HG02678 (cell line): ENCODE measurements at regions not wholly inside any gene's neighbourhood (a gene's known extent, or its start where the extent isn't known, plus 50 kb on each side); places are given as distances from the start of the nearest gene placed in this dataset.

ENCODE experiments used
- ATAC-seq: cut with Tn5 transposase; IDR thresholded peaks from one replicate; pipeline ENCODE4 v1.9.1; 2021; ENCODE audit warnings: mild to moderate bottlenecking, moderate library complexity; ENCODE audit not compliant: unreplicated experiment

DNA sequence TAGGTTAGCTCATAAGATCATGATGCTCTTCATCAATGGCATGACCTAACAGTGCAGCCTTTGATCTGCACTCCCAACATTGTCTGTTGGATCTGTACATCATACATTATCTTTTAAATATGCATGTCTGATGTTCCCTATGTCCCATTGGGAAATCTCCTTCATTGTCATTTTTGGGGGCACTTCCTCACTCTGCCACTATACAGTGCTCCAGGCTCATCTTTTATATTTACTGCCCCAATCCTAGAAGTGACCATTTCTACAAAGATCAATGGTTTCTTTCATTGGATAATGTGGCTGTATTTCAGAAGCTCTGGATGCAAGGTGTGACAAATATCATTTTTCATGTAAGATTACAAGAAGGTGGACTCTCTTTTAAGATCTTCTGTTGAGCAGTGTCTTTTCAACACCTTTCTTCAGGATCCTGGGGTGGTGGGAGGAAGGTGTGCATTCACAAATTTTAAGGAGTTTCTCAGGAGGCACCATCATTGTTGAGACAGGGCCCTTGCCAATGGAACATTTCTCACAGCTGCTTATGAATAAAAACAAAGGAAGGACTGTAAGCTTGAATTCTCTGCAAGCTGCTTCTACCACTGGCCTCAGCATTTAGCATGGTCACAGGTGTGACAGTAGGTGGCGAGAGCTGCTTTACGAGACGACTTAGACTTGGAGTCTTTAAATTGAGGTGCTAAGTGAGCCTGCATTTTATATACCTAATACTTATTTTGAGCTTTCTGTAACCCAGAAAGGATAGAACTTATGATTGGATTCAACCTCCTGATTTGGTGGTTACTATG is 403.0 kb downstream of the LMO7 start:
- ATAC-seq = no peak

DNA sequence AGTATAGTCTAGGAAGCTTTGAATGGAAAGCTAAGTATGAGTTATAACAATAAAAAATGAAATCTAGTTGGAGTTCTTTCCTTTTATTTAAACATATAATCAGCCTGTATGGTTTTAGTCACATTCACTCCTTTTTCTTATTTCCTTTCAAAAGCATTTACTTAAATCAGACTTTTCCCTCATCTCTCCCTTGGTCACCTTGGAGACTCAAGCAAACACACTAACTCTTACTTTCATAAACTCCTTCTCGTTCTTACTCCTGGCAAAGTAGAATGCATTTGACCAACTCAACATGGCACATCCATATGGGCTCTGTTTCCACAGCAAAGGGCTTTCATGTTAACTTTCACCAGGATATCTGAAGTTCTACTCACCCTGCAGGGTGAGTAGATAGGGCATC is 400.0 kb downstream of the LMO7 start:
- ATAC-seq = no peak

DNA sequence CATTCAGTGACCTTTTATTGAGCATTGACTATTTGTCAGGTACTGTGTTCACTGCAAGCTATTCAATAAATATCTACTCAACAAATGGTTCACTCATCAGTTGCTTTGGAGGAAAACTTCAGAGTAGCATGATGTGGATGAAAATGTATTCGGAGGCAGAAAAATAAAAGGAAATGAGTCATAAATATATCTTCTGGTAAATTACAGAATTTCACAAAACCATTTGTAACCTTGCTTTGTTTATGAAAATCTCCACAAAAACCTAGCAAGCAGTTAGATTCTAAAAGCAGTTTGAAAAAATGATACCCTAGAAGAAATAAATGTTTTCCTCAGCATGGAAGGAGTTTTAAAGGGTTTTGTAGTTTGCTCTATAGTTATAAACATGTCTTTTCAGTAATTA is 399.6 kb downstream of the LMO7 start:
- ATAC-seq = no peak

DNA sequence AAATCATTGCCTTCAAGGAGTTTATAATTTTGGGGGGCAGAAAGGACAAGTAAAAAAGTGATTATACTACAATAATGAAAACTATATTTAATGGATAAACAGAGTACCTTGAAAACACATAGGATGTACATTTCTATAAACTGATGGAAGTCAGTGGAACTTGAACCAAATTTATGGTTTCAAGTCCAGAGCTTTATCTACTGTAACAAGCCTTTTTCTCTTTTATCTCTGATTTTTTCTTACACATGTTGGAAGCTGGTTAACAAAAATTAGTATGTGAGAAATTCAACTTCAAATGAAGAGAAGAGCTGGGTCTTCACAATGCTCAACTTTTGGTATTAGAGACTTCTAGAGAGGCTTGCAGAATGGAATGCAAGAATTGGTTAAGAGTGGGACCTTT is 393.6 kb downstream of the LMO7 start:
- ATAC-seq = no peak

- no peak for ATAC-seq
Observed at GRCh38 chr13:76029088-76029487, 393.0 kb downstream of the LMO7 start.

DNA sequence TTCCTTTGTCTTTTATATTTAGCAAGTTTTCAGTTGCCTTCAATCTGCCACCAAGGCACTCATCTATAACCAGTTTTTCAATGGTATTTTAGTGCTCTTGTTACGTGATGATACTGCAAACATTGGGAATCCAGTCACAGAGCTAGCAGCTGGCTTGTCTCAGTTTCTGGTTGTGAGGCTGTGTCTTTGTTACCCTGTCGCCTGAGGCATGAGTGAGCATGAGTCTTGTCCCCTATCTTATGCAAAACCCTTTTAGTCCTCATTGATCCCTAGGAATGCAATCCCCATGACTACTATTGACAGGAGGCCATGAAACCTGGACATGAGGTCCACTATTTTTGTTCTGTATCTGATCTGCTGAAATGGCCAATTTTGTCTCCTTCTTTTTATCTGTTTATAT is 391.0 kb downstream of the LMO7 start:
- ATAC-seq = no peak

GRCh38 chr13:76025392-76025791 is 389.3 kb downstream of the LMO7 start:
- ATAC-seq = no peak

DNA sequence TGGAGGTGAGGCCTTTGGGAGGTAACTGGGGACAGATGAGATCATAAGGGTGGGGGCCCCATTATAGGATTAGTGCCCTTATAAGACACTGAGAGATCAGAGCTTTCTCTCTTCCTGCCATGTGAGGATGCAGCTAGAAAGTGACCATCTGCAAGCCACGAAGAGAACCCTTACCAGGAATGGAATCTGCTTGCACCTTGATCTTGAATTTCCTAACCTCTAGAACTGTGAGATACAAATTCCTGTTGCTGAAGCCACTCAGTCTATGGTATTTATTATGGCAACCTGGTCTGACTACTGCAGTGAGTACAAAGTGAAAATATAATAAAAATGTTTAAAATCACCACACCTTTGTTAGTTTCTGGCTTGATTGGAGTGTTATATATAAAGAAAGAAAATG is 388.0 kb downstream of the LMO7 start:
- ATAC-seq = no peak

- ATAC-seq = no peak
Observed at GRCh38 chr13:76023652-76024051, 387.5 kb downstream of the LMO7 start.

DNA sequence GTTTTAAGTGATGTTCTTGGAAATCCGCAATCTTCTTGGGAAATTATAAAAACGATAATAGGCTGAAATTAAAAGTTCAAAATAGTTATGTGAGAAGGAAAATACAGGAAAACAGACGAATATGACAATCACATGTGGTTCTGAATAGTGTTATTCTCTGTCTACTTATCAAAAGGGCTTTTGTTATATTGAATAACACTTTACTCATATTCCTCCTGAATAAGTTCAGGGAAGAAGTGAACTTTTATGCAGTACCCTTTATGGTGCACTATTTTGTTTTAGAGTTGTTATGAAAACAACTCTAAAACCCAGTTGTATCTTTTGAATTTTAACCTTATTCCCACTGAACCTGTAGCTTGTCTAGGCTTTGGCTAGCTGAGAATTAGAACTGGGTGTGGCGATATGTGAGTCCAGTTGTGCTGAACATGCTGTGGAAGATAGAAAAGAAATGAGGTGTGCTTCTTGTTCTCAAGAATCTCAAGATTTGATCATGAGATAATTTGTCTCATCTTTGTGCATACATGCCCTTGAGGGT is 384.4 kb downstream of the LMO7 start:
- no peak for ATAC-seq

DNA sequence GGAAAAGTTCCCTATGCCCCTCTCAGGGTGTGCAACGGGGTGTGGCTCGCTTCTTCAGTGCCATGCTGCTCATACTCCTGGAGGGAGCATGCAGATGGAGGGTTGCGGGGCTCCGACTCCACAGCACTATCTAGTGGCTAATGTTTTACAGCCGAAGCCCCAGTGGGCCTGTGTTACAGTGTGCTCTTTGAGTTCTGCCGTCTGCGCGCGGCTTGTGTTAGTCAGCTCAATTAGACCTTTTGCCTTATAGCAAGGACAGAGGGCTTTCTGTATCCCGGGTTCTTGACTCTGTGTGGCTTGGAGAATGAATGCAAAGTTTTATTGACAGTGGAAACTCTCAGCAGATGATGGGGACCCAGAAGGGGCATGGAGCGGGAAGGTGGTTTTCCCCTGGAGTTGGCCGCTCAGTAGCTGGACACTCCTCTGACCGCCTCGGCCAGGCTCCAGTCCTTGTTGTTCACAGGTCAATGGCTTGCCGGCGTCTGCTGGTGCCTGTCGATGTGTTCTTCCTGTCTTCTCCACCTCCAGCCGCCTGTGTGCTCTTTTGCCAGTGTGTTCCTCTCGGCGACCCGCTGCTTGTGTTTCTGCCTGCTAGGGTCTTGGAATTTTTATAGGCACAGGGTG is 383.4 kb downstream of the LMO7 start:
- ATAC-seq = no peak

GRCh38 chr13:76017861-76018556 is 381.9 kb downstream of the LMO7 start:
- no peak for ATAC-seq

- peak; percentile 82 for ATAC-seq
Observed at GRCh38 chr13:76016799-76017400, 380.8 kb downstream of the LMO7 start.

- no peak for ATAC-seq
Observed at GRCh38 chr13:76014406-76015318, 378.5 kb downstream of the LMO7 start.

- no peak for ATAC-seq
Observed at GRCh38 chr13:76012091-76012721, 376.1 kb downstream of the LMO7 start.

GRCh38 chr13:76009267-76009890 is 373.2 kb downstream of the LMO7 start:
- no peak for ATAC-seq

GRCh38 chr13:76004416-76004815 is 368.3 kb downstream of the LMO7 start:
- ATAC-seq = no peak

DNA sequence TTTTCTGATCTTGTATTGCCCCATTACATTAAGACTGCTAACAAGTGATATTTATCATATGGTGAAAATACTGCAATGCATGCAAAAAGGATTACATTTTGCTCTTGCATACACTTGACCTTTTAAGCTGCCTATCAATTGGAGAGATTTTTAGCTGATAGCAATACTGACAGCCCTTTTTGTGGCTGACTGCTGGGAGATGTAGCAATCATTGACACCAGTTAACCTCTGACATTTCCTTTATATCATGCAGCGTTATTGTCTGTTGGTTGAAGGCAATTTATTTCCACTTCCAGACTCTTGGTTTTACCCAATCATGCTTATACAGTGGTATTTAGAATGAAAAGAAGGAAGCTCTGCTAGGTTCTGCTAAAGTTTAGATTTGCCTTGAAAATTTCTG is 364.0 kb downstream of the LMO7 start:
- ATAC-seq = no peak

GRCh38 chr13:75996582-75996981 is 360.5 kb downstream of the LMO7 start:
- ATAC-seq = no peak
